Hepatocyte (in vitro differentiated cells): ENCODE measurements at regions not wholly inside any gene's neighbourhood (a gene's known extent, or its start where the extent isn't known, plus 50 kb on each side); places are given as distances from the start of the nearest gene placed in this dataset.

ENCODE experiments used
- DNase-seq: peaks from one replicate; pipeline ENCODE4 v3.0.0-alpha.2; 2016; ENCODE audit warnings: low spot score
- H2AFZ ChIP-seq: fragments of 200-600 bp; sonication (generic); 2 replicates; pipeline ENCODE4 v1.6.0; 2016; ENCODE audit warnings: antibody characterized with exemption, mild to moderate bottlenecking
- H3K27ac ChIP-seq: fragments of 200-600 bp; sonication (generic); 2 replicates; pipeline ENCODE4 v1.5.1; 2016; ENCODE audit warnings: mild to moderate bottlenecking
- H3K27me3 ChIP-seq: fragments of 200-600 bp; sonication (generic); 2 replicates; pipeline ENCODE4 v1.6.1; 2016
- H3K36me3 ChIP-seq: fragments of 200-600 bp; sonication (generic); replicated peaks from 2 replicates; pipeline ENCODE4 v1.5.1; 2016; ENCODE audit warnings: low read depth; ENCODE audit not compliant: insufficient read depth
- H3K4me1 ChIP-seq: fragments of 200-600 bp; sonication (generic); 2 replicates; pipeline ENCODE4 v1.5.1; 2016; ENCODE audit warnings: mild to moderate bottlenecking, moderate library complexity; ENCODE audit not compliant: insufficient read depth
- H3K4me2 ChIP-seq: fragments of 200-600 bp; sonication (generic); 2 replicates; pipeline ENCODE4 v1.6.0; 2016
- H3K4me3 ChIP-seq: fragments of 200-600 bp; sonication (generic); 2 replicates; pipeline ENCODE4 v1.5.1; 2016; ENCODE audit warnings: mild to moderate bottlenecking
- H3K79me2 ChIP-seq: fragments of 200-600 bp; sonication (generic); 2 replicates; pipeline ENCODE4 v1.6.0; 2017; ENCODE audit warnings: mild to moderate bottlenecking
- H3K9me2 ChIP-seq: fragments of 200-600 bp; sonication (generic); replicated peaks from 2 replicates; pipeline ENCODE4 v1.6.0; 2017; ENCODE audit warnings: mild to moderate bottlenecking; ENCODE audit not compliant: insufficient read depth
- H3K9me3 ChIP-seq: fragments of 200-600 bp; sonication (generic); 2 replicates; pipeline ENCODE4 v1.5.1; 2016; ENCODE audit warnings: low read depth, mild to moderate bottlenecking
- H4K20me1 ChIP-seq: fragments of 200-600 bp; sonication (generic); 2 replicates; pipeline ENCODE4 v1.6.0; 2016; ENCODE audit warnings: mild to moderate bottlenecking; ENCODE audit not compliant: insufficient read depth, poor library complexity, severe bottlenecking
- CTCF ChIP-seq: fragments of 200-600 bp; sonication (generic); IDR thresholded peaks from 2 replicates; pipeline ENCODE4 v1.5.1; 2016; ENCODE audit warnings: antibody characterized with exemption, mild to moderate bottlenecking; ENCODE audit not compliant: poor library complexity
- EZH2 ChIP-seq: fragments of 200-600 bp; sonication (generic); IDR thresholded peaks from 2 replicates; pipeline ENCODE4 v1.6.1; 2016; ENCODE audit warnings: antibody characterized with exemption, mild to moderate bottlenecking, borderline replicate concordance
- EZH2phosphoT487 ChIP-seq: fragments of 200-600 bp; sonication (generic); IDR thresholded peaks from one replicate; pipeline ENCODE4 v1.6.1; 2018; ENCODE audit warnings: antibody characterized with exemption, mild to moderate bottlenecking, low read depth, moderate library complexity; ENCODE audit not compliant: unreplicated experiment, severe bottlenecking
- WGBS: methylation state at CpG from one replicate; pipeline ENCODE4 v1.1.6; 2016; ENCODE audit warnings: low lambda C conversion rate; ENCODE audit errors: missing lambda C conversion rate; 5-methylcytosine and 5-hydroxymethylcytosine counted together

- H2AFZ ChIP-seq = no peak overlapping the region
- no peaks in the 10 kb centered on the region for H3K79me2 ChIP-seq
- H3K27ac ChIP-seq = no peak overlapping the region
These were observed 56.4 kb upstream of the CDKN2AIP start for GRCh38 chr4:183388021-183388420.

GRCh38 chr4:183388777-183389176, 55.7 kb upstream of the CDKN2AIP start:
- H3K4me1 ChIP-seq = peaks cover 3% of the 10 kb centered on the region
- no peaks in the 10 kb centered on the region for H3K36me3 ChIP-seq
- H3K9me3 ChIP-seq = no peaks in the 10 kb centered on the region
- no peak overlapping the region for H2AFZ ChIP-seq
- no peaks in the 10 kb centered on the region for H3K79me2 ChIP-seq
- H3K27me3 ChIP-seq = no peaks in the 10 kb centered on the region
- no peak overlapping the region for H3K27ac ChIP-seq
- no peak overlapping the region for H3K4me2 ChIP-seq
- H4K20me1 ChIP-seq = no peaks in the 10 kb centered on the region
- 64% methylated on average over 6 of the region's 6 CpGs for WGBS
- no peaks in the 10 kb centered on the region for H3K9me2 ChIP-seq
- no peak overlapping the region for H3K4me3 ChIP-seq
- TF ChIP-seq EZH2phosphoT487 (no peak), EZH2 (no peak), CTCF (no peak)
- DNase-seq = no peak

More at GRCh38 chr4:183388021-183388420, 56.4 kb upstream of the CDKN2AIP start:
- Histone ChIP-seq H3K4me2 (no peak overlapping the region), H3K9me3 (no peaks in the 10 kb centered on the region), H3K4me3 (no peak overlapping the region), H3K27me3 (no peaks in the 10 kb centered on the region), H3K9me2 (no peaks in the 10 kb centered on the region), H3K36me3 (no peaks in the 10 kb centered on the region), H3K4me1 (peaks cover 3% of the 10 kb centered on the region), H4K20me1 (no peaks in the 10 kb centered on the region)
- DNase-seq = no peak
- TF ChIP-seq EZH2 (no peak), EZH2phosphoT487 (no peak), CTCF (no peak)
- 87% methylated on average over 7 of the region's 7 CpGs for WGBS

- Histone ChIP-seq H3K4me3 (no peak overlapping the region), H3K79me2 (no peaks in the 10 kb centered on the region), H3K27me3 (no peaks in the 10 kb centered on the region), H3K4me2 (peak overlapping the region; percentile 29), H3K9me3 (no peaks in the 10 kb centered on the region), H3K36me3 (no peaks in the 10 kb centered on the region), H3K9me2 (no peaks in the 10 kb centered on the region), H4K20me1 (no peaks in the 10 kb centered on the region), H3K4me1 (peaks cover 3% of the 10 kb centered on the region), H3K27ac (no peak overlapping the region), H2AFZ (no peak overlapping the region)
- 72% methylated on average over 5 of the region's 5 CpGs for WGBS
- no peak for DNase-seq
- no peak for TF ChIP-seq EZH2phosphoT487
- no peak for TF ChIP-seq CTCF
- no peak for TF ChIP-seq EZH2
These were observed 54.1 kb upstream of the CDKN2AIP start for GRCh38 chr4:183390374-183390773.

- Histone ChIP-seq H2AFZ (no peak overlapping the region), H3K9me2 (no peaks in the 10 kb centered on the region), H3K27me3 (no peaks in the 10 kb centered on the region), H3K79me2 (no peaks in the 10 kb centered on the region), H3K9me3 (no peaks in the 10 kb centered on the region), H3K4me2 (peak overlapping the region; percentile 29), H3K4me1 (peaks cover 3% of the 10 kb centered on the region), H4K20me1 (no peaks in the 10 kb centered on the region), H3K27ac (peak overlapping the region; percentile 10), H3K36me3 (no peaks in the 10 kb centered on the region), H3K4me3 (no peak overlapping the region)
- no peak for DNase-seq
- TF ChIP-seq CTCF = no peak
- TF ChIP-seq EZH2phosphoT487 = no peak
- TF ChIP-seq EZH2 = no peak
- WGBS = 37% methylated on average over 3 of the region's 3 CpGs
These were observed 53.2 kb upstream of the CDKN2AIP start for GRCh38 chr4:183391204-183391603.
